ENCODE measurements at regions not wholly inside any gene's neighbourhood (a gene's known extent, or its start where the extent isn't known, plus 50 kb on each side); places are given as distances from the start of the nearest gene placed in this dataset.

- no peaks in the 10 kb centered on the region for H3K27me3 Mint-ChIP-seq (ENCODE audit: low read depth)
Observed at GRCh38 chr5:100691085-100691484, 155.9 kb downstream of the FAM174A start.

DNA sequence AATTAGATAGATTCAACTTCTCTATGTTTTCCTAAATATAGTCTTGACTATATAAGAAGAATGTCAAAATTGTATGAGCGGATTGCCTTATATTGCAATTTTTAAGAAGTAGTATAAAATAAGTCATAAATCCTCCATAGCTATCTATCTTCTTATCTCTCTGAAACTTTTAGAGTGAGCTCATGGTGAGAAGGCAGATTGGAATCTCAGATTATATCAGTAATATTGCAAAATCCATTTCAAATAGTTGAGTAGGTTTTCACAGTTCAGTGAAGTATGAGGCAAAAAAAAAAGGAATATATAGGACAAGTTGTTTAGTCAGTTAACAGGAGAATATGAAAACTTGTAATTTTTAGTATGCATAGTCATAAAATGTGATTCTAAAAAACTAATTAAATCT lies 156.4 kb downstream of the FAM174A start:
- no peaks in the 10 kb centered on the region for H3K27me3 Mint-ChIP-seq (ENCODE audit: low read depth)
- H3K4me3 Mint-ChIP-seq, result no peak overlapping the region
- TF ChIP-seq CTCF (IDR thresholded peaks at IDR 0.05; ENCODE audit: unreplicated experiment in 3 of 3), result no peak
- no peaks in the 10 kb centered on the region for H3K4me1 Mint-ChIP-seq
- peak overlapping the region; percentile 55 to 65 (median 59) for H3K27ac Mint-ChIP-seq
- no peaks in the 10 kb centered on the region for H3K36me3 Mint-ChIP-seq (ENCODE audit: low read depth)
- no peaks in the 10 kb centered on the region for H3K9me3 Mint-ChIP-seq

More at GRCh38 chr5:100691085-100691484, 155.9 kb downstream of the FAM174A start:
- Mint-ChIP-seq H3K36me3 (ENCODE audit: low read depth) (no peaks in the 10 kb centered on the region), H3K27ac (peak overlapping the region; percentile 55 to 65 (median 59)), H3K4me3 (no peak overlapping the region), H3K4me1 (no peaks in the 10 kb centered on the region), H3K9me3 (no peaks in the 10 kb centered on the region)
- TF ChIP-seq CTCF (IDR thresholded peaks at IDR 0.05; ENCODE audit: unreplicated experiment in 3 of 3), result no peak

DNA sequence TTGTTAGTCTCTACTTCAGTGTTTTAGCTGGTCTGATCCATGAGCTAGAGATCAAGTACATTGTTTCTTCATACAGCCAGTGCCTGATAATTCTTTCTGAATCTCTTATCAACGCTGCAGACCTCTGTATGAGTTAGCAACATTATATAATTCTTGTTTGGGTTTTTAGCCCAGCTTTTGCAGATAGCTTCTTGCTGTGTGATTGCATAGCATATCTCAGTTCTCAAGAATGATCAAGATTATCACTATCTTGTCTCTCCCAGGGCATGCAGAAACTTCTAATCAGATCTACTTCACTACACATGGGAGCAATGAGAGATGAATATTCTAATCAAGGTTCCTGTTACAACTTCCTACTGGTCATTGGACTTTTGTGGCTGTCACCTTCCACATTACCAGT lies 158.3 kb downstream of the FAM174A start:
- H3K36me3 Mint-ChIP-seq (ENCODE audit: low read depth), result no peaks in the 10 kb centered on the region
- H3K9me3 Mint-ChIP-seq, result no peaks in the 10 kb centered on the region
- no peak for TF ChIP-seq CTCF (IDR thresholded peaks at IDR 0.05; ENCODE audit: unreplicated experiment in 3 of 3)
- H3K27me3 Mint-ChIP-seq (ENCODE audit: low read depth), result no peaks in the 10 kb centered on the region
- H3K4me3 Mint-ChIP-seq, result no peak overlapping the region
- no peak overlapping the region for H3K27ac Mint-ChIP-seq
- no peaks in the 10 kb centered on the region for H3K4me1 Mint-ChIP-seq

GRCh38 chr5:100694100-100694499 lies 158.9 kb downstream of the FAM174A start:
- H3K36me3 Mint-ChIP-seq (ENCODE audit: low read depth), result no peaks in the 10 kb centered on the region
- no peaks in the 10 kb centered on the region for H3K4me1 Mint-ChIP-seq
- no peak for TF ChIP-seq CTCF (IDR thresholded peaks at IDR 0.05; ENCODE audit: unreplicated experiment in 3 of 3)
- no peak overlapping the region for H3K4me3 Mint-ChIP-seq
- H3K27ac Mint-ChIP-seq, result no peak overlapping the region
- H3K27me3 Mint-ChIP-seq (ENCODE audit: low read depth), result no peaks in the 10 kb centered on the region
- H3K9me3 Mint-ChIP-seq, result no peaks in the 10 kb centered on the region

DNA sequence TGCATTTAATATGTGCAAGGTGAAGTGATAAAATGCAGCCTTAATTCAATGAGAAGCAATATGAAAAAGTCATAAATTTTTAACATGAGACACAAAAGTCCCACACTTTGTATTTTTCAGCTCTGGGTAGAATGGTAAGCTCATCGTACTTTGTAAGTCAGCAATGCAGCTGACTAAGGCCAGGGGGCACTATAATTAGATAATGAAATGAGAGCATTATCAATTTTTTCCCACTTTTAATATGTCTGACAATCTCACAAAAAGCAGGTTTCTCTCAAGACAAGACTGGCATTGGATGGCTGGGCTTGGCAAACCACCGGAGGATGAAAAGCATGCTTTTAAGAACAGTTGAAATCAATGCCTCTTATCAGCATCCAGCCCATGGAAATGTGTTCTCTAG lies 162.8 kb downstream of the FAM174A start:
- Mint-ChIP-seq H3K27ac (no peak overlapping the region), H3K4me1 (no peaks in the 10 kb centered on the region), H3K36me3 (ENCODE audit: low read depth) (no peaks in the 10 kb centered on the region), H3K9me3 (no peaks in the 10 kb centered on the region), H3K4me3 (no peak overlapping the region), H3K27me3 (ENCODE audit: low read depth) (no peaks in the 10 kb centered on the region)
- TF ChIP-seq CTCF (IDR thresholded peaks at IDR 0.05; ENCODE audit: unreplicated experiment in 3 of 3), result peak in 2 of 3 experiments; percentile 17 to 25

- Mint-ChIP-seq H3K4me1 (peaks cover 10% of the 10 kb centered on the region), H3K27me3 (ENCODE audit: low read depth) (no peaks in the 10 kb centered on the region), H3K36me3 (ENCODE audit: low read depth) (no peaks in the 10 kb centered on the region), H3K4me3 (no peak overlapping the region), H3K27ac (peak overlapping the region in 2 of 3 experiments; percentile 8 to 46), H3K9me3 (no peaks in the 10 kb centered on the region)
- TF ChIP-seq CTCF (IDR thresholded peaks at IDR 0.05; ENCODE audit: unreplicated experiment in 3 of 3), result peak; percentile 36 to 42 (median 37)
Observed at GRCh38 chr5:100706776-100707175, 171.6 kb downstream of the FAM174A start.
